ENCODE measurements at regions not wholly inside any gene's neighbourhood (a gene's known extent, or its start where the extent isn't known, plus 50 kb on each side); places are given as distances from the start of the nearest gene placed in this dataset.

GRCh38 chr16:20236579-20237289 is 90.6 kb downstream of the GP2 start (continued):
- TF ChIP-seq, protein P1, sequence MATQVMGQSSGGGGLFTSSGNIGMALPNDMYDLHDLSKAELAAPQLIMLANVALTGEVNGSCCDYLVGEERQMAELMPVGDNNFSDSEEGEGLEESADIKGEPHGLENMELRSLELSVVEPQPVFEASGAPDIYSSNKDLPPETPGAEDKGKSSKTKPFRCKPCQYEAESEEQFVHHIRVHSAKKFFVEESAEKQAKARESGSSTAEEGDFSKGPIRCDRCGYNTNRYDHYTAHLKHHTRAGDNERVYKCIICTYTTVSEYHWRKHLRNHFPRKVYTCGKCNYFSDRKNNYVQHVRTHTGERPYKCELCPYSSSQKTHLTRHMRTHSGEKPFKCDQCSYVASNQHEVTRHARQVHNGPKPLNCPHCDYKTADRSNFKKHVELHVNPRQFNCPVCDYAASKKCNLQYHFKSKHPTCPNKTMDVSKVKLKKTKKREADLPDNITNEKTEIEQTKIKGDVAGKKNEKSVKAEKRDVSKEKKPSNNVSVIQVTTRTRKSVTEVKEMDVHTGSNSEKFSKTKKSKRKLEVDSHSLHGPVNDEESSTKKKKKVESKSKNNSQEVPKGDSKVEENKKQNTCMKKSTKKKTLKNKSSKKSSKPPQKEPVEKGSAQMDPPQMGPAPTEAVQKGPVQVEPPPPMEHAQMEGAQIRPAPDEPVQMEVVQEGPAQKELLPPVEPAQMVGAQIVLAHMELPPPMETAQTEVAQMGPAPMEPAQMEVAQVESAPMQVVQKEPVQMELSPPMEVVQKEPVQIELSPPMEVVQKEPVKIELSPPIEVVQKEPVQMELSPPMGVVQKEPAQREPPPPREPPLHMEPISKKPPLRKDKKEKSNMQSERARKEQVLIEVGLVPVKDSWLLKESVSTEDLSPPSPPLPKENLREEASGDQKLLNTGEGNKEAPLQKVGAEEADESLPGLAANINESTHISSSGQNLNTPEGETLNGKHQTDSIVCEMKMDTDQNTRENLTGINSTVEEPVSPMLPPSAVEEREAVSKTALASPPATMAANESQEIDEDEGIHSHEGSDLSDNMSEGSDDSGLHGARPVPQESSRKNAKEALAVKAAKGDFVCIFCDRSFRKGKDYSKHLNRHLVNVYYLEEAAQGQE (IDR thresholded peaks at IDR 0.05; ENCODE audit: unreplicated experiment): no peak
- TF ChIP-seq EZH2 (IDR thresholded peaks at IDR 0.05; ENCODE audit: low read depth, unreplicated experiment) (no peak), POLR2AphosphoS5 (IDR thresholded peaks at IDR 0.05; ENCODE audit: low read depth) (no peak), JUNB (IDR thresholded peaks at IDR 0.05; ENCODE audit: unreplicated experiment) (no peak), EZH2phosphoT487 (IDR thresholded peaks at IDR 0.05; ENCODE audit: unreplicated experiment) (no peak), NANOG (IDR thresholded peaks at IDR 0.05; ENCODE audit: borderline replicate concordance) (no peak)
- TF ChIP-seq, protein P2, sequence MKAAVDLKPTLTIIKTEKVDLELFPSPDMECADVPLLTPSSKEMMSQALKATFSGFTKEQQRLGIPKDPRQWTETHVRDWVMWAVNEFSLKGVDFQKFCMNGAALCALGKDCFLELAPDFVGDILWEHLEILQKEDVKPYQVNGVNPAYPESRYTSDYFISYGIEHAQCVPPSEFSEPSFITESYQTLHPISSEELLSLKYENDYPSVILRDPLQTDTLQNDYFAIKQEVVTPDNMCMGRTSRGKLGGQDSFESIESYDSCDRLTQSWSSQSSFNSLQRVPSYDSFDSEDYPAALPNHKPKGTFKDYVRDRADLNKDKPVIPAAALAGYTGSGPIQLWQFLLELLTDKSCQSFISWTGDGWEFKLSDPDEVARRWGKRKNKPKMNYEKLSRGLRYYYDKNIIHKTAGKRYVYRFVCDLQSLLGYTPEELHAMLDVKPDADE (IDR thresholded peaks at IDR 0.05): no peak

- Histone ChIP-seq H2AFZ (no peak overlapping the region), H3K27me3 (ENCODE audit: insufficient read depth) (no peaks in the 10 kb centered on the region)
- no peak for ATAC-seq
These were observed 102.0 kb downstream of the GP2 start for GRCh38 chr16:20225228-20225733.

GRCh38 chr16:20221208-20221607 is 106.1 kb downstream of the GP2 start:
- no peak for ATAC-seq
- Mint-ChIP-seq H3K4me3 (no peak overlapping the region), H3K36me3 (ENCODE audit: low read depth) (no peaks in the 10 kb centered on the region), H3K27me3 (ENCODE audit: insufficient read depth, low read depth, poor library complexity) (peaks cover 7% of the 10 kb centered on the region), H3K4me1 (peaks cover 6% of the 10 kb centered on the region; the same call in 2 of the 3 replicates), H3K9me3 (peaks cover 3% of the 10 kb centered on the region; the same call in 2 of the 3 replicates), H3K27ac (no peak overlapping the region)
- DNase-seq (ENCODE audit: low spot score): no peak
- no peak overlapping the region for H2AFZ ChIP-seq
- no peak overlapping the region for H3K27ac ChIP-seq (ENCODE audit: low read depth)
- H3K79me2 ChIP-seq (replicated peaks; ENCODE audit: insufficient read depth): no peaks in the 10 kb centered on the region
- H3K4me1 ChIP-seq (ENCODE audit: insufficient read depth): no peaks in the 10 kb centered on the region
- no peaks in the 10 kb centered on the region for H4K20me1 ChIP-seq (replicated peaks; ENCODE audit: insufficient read depth)
- H3K9me2 ChIP-seq (ENCODE audit: insufficient read depth): no peaks in the 10 kb centered on the region
- H3K4me2 ChIP-seq: no peak overlapping the region
- no peaks in the 10 kb centered on the region; the same call in 1 of the 2 replicates for H3K36me3 ChIP-seq (ENCODE audit: insufficient read depth)
- H3K27me3 ChIP-seq (ENCODE audit: insufficient read depth): no peaks in the 10 kb centered on the region
- H3K4me3 ChIP-seq: no peak overlapping the region
- no peaks in the 10 kb centered on the region for H3F3A ChIP-seq (replicated peaks; ENCODE audit: low read depth)
- TF ChIP-seq POLR2AphosphoS5 (IDR thresholded peaks at IDR 0.05; ENCODE audit: low read depth): no peak
- no peak for TF ChIP-seq ZNF462 (CRISPR knock-in tag; IDR thresholded peaks at IDR 0.05)

More at GRCh38 chr16:20225228-20225733, 102.0 kb downstream of the GP2 start:
- Mint-ChIP-seq H3K4me3 (no peak overlapping the region), H3K4me1 (peaks cover 4% of the 10 kb centered on the region; the same call in 2 of the 3 replicates), H3K27ac (no peak overlapping the region), H3K9me3 (peaks cover 12% of the 10 kb centered on the region), H3K27me3 (ENCODE audit: insufficient read depth, low read depth, poor library complexity) (peaks cover 2% of the 10 kb centered on the region), H3K36me3 (ENCODE audit: low read depth) (no peaks in the 10 kb centered on the region)
- Histone ChIP-seq H3K4me1 (ENCODE audit: insufficient read depth) (no peaks in the 10 kb centered on the region), H3K4me2 (no peak overlapping the region), H3K4me3 (no peak overlapping the region), H3K27ac (ENCODE audit: low read depth) (no peak overlapping the region), H3K9me2 (ENCODE audit: insufficient read depth) (0 out of 2 replicates have a peak, but pooled peaks cover 3% of the 10 kb centered on the region), H3K79me2 (replicated peaks; ENCODE audit: insufficient read depth) (no peaks in the 10 kb centered on the region), H3K36me3 (ENCODE audit: insufficient read depth) (no peaks in the 10 kb centered on the region; the same call in 1 of the 2 replicates), H4K20me1 (replicated peaks; ENCODE audit: insufficient read depth) (no peaks in the 10 kb centered on the region), H3F3A (replicated peaks; ENCODE audit: low read depth) (no peaks in the 10 kb centered on the region)
- TF ChIP-seq POLR2AphosphoS5 (IDR thresholded peaks at IDR 0.05; ENCODE audit: low read depth) (no peak), STAT1 (IDR thresholded peaks at IDR 0.05; ENCODE audit: unreplicated experiment) (no peak)
- DNase-seq (ENCODE audit: low spot score): no peak

Data from GM23338 (cell line).